Pancreas (tissue), 10 donors: ENCODE measurements at regions not wholly inside any gene's neighbourhood (a gene's known extent, or its start where the extent isn't known, plus 50 kb on each side); places are given as distances from the start of the nearest gene placed in this dataset.

Experiments used
- ATAC-seq, 4 donors: fragments of 200-7000 bp; cut with Tn5 transposase; one replicate each; pipeline versions ENCODE4 v1.8.0 to v1.9.1; 2020; ENCODE audit warnings: mild to moderate bottlenecking in 4 of 4, moderate library complexity in 4 of 4
- DNase-seq, 6 donors: peaks; one replicate each; pipeline ENCODE4 v3.0.0-alpha.2; 2020
- FAIRE-seq: peaks from 2 replicates; lab custom pipeline; 2012; peaks lifted over from hg19 to GRCh38; lab: Jason Lieb, UNC
- H3K27ac ChIP-seq, 4 donors: fragments of 200-600 bp; sonication (generic); 1 replicate in 3 of 4; 2 replicates in 1 of 4; pipeline versions ENCODE4 v1.5.0 to v1.8.0; 2020
- H3K27me3 ChIP-seq, 4 donors: fragments of 200-600 bp; one replicate each; pipeline ENCODE4 v1.8.0; 2021
- H3K36me3 ChIP-seq, 3 donors: fragments of 200-600 bp; sonication (generic) in 1 of 3; one replicate each; pipeline versions ENCODE4 v1.5.0 to v1.8.0; 2020 to 2021
- H3K4me1 ChIP-seq, 3 donors: fragments of 200-600 bp; one replicate each; pipeline ENCODE4 v1.8.0; 2021
- H3K4me3 ChIP-seq, 4 donors: fragments of 200-600 bp; sonication (generic) in 2 of 4; one replicate each; pipeline versions ENCODE4 v1.5.0 to v1.8.0; 2020 to 2021
- H3K9me3 ChIP-seq, 4 donors: fragments of 200-600 bp; one replicate each; pipeline ENCODE4 v1.8.0; 2021
- CTCF ChIP-seq, 4 donors: fragments of 200-600 bp; sonication (generic) in 3 of 4; IDR thresholded peaks; one replicate each; pipeline versions ENCODE4 v1.5.0 to v1.8.0; 2021; ENCODE audit warnings: antibody characterized with exemption in 4 of 4
- WGBS, 2 donors: extraction: QIAGEN DNeasy Blood & Tissue Kit; methylation state at CpG; one replicate each; pipeline ENCODE4 v1.1.7; 2013; 5-methylcytosine and 5-hydroxymethylcytosine counted together
- intact Hi-C, 3 donors: fragments of 100-400 bp; cut with DNase I; formaldehyde crosslinking; loops; one replicate each; pipeline versions ENCODE4 v1.11.1 to v1.14.2; 2022
- donor health status: healthy with polysubstance abuse.
- donor health status: DM: no; HTN: no; CAD: no; lungs with moderate emphysema.
- donor health status: DM: no; HTN: no; CAD: no.
- donor health status: control.
- donor health status: control.
- donor health status: Bipolar disorder and iron deficiency.
- donor health status: DM: yes; HTN: yes; CAD: no.
- donor health status: DM: no; HTN: no; CAD: no.
- donor health status: DM: no; HTN: no; CAD: no.
- donor health status: DM: yes; HTN: yes; CAD: no.

- no peak overlapping the region for H3K27ac ChIP-seq
- DNase-seq (no peak), FAIRE-seq (no peak), ATAC-seq (no peak)
- H3K4me3 ChIP-seq = no peak overlapping the region
- no peaks in the 10 kb centered on the region for H3K4me1 ChIP-seq
- WGBS, 2 donors = 62 to 66% methylated on average over 6 of the region's 6 CpGs
- no peak for TF ChIP-seq CTCF (IDR thresholded peaks at IDR 0.05)
- intact Hi-C loops = no loop called here
- no peaks in the 10 kb centered on the region for H3K27me3 ChIP-seq
- H3K36me3 ChIP-seq = no peaks in the 10 kb centered on the region
- H3K9me3 ChIP-seq = no peaks in the 10 kb centered on the region
These were observed 775.3 kb upstream of the POM121L12 start for GRCh38 chr7:52260046-52260665.

- intact Hi-C loops = no loop called here
- TF ChIP-seq CTCF (IDR thresholded peaks at IDR 0.05) = no peak
- H3K27ac ChIP-seq = no peak overlapping the region
- H3K36me3 ChIP-seq = no peaks in the 10 kb centered on the region
- FAIRE-seq (no peak), DNase-seq (no peak), ATAC-seq (no peak)
- no peak overlapping the region for H3K4me3 ChIP-seq
- H3K4me1 ChIP-seq = no peaks in the 10 kb centered on the region
- WGBS, 2 donors = 27 to 50% methylated on average over 2 of the region's 2 CpGs
- no peaks in the 10 kb centered on the region for H3K27me3 ChIP-seq
- no peaks in the 10 kb centered on the region for H3K9me3 ChIP-seq
These were observed 777.5 kb upstream of the POM121L12 start for GRCh38 chr7:52257890-52258289.

GRCh38 chr7:52254396-52255010 lies 780.9 kb upstream of the POM121L12 start:
- intact Hi-C loops = no loop called here

GRCh38 chr7:52253953-52254352 lies 781.5 kb upstream of the POM121L12 start:
- Histone ChIP-seq H3K4me1 (no peaks in the 10 kb centered on the region), H3K36me3 (no peaks in the 10 kb centered on the region), H3K4me3 (no peak overlapping the region), H3K27ac (no peak overlapping the region), H3K9me3 (no peaks in the 10 kb centered on the region), H3K27me3 (no peaks in the 10 kb centered on the region)
- no peak for TF ChIP-seq CTCF (IDR thresholded peaks at IDR 0.05)
- no peak for ATAC-seq
- intact Hi-C loops = no loop called here
- FAIRE-seq = no peak
- WGBS, 2 donors = 44 to 51% methylated on average over 5 of the region's 5 CpGs
- DNase-seq = no peak

More at GRCh38 chr7:52254396-52255010, 780.9 kb upstream of the POM121L12 start:
- Histone ChIP-seq H3K4me1 (no peaks in the 10 kb centered on the region), H3K27ac (no peak overlapping the region), H3K9me3 (no peaks in the 10 kb centered on the region), H3K27me3 (no peaks in the 10 kb centered on the region), H3K36me3 (no peaks in the 10 kb centered on the region), H3K4me3 (no peak overlapping the region)
- no peak for FAIRE-seq
- no peak for TF ChIP-seq CTCF (IDR thresholded peaks at IDR 0.05)
- no peak for ATAC-seq
- no peak for DNase-seq
- WGBS, 2 donors = 39% methylated on average over 4 of the region's 4 CpGs

GRCh38 chr7:52249741-52250140 lies 785.7 kb upstream of the POM121L12 start:
- Histone ChIP-seq H3K9me3 (no peaks in the 10 kb centered on the region), H3K36me3 (no peaks in the 10 kb centered on the region), H3K27me3 (no peaks in the 10 kb centered on the region), H3K4me1 (no peaks in the 10 kb centered on the region), H3K4me3 (no peak overlapping the region), H3K27ac (no peak overlapping the region)
- ATAC-seq = no peak
- 44 to 53% methylated on average over 6 of the region's 6 CpGs for WGBS, 2 donors
- intact Hi-C loops = no loop called here
- DNase-seq = no peak
- no peak for FAIRE-seq
- TF ChIP-seq CTCF (IDR thresholded peaks at IDR 0.05) = no peak
